Hematopoietic multipotent progenitor cell (in vitro differentiated cells): ENCODE measurements at regions not wholly inside any gene's neighbourhood (a gene's known extent, or its start where the extent isn't known, plus 50 kb on each side); places are given as distances from the start of the nearest gene placed in this dataset. TPM values are rescaled to one million over a fixed set of nuclear protein-coding genes. Genes with fewer than 3 reads are reported as not detected.
A peak's percentile ranks its signal among the peaks of the same experiment; 100 is the strongest.
"Not testable (repeated sequence)": the region's sequence is repeated elsewhere in the genome, so short reads cannot be mapped to it uniquely, and the experiment has no call there.

ENCODE experiments used
- DNase-seq, 3 donors: peaks; one replicate each; pipeline ENCODE4 v3.0.0-alpha.2; 2011 to 2015; ENCODE audit warnings: low read depth in 2 of 3, low spot score in 2 of 3
- small RNA-seq: library from RNA; depleted of rRNA; stranded (forward); fragments of <200 nt; gene quantifications from one replicate; pipeline ENCODE3, GENCODE V24; 2012

DNA sequence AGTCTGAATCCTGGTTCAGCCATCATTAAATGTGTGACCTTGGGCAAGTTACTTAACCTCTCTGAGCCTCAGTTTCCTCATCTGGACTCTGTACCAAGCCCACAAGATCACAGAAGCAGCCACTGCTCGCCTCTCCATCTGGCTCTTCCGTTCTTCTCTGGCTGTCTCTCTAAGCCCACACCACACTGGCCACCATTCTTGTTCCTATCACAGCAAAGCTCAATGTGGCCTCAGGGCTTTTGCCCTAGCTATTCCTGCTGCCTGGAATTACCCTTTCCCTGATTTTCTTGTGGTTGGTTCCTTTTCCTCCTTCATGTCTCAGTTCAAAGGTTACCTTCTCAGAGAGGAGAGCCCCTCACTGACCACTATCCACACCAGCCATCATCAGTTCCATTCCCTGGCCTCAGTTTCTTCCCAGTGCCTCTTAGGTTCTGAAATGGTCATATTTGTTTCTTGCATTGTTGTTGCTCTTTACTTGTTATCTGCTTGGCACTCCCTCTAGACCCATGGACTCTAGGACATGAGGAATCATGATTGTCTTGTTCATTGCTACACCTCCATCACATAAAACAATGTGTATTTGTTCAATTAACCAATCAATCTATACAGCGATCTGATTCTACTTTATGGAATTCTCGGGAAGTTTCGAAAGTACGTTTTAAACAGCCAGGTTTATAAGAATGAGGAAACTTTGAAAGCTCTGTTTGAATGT lies 56.5 kb upstream of the PTPN1 start:
- DNase-seq: no peak

GRCh38 chr20:50455245-50455644 lies 54.9 kb upstream of the PTPN1 start:
- DNase-seq: not testable (repeated sequence)

GRCh38 chr20:50455656-50456451 lies 54.3 kb upstream of the PTPN1 start:
- peak in 1 of 3 donors; percentile 39 for DNase-seq

- peak in 1 of 3 donors; percentile 46 for DNase-seq
These were observed 53.5 kb upstream of the PTPN1 start for GRCh38 chr20:50456452-50457324.

- DNase-seq: no peak
These were observed 50.9 kb upstream of the PTPN1 start for GRCh38 chr20:50459124-50459918.

- no peak for DNase-seq
These were observed 50.0 kb upstream of the PTPN1 start for GRCh38 chr20:50460115-50460607.

Small RNAs in the stretch of these regions (small RNA-seq; reads per million reads assigned to genes)
- gene RN7SL636P: not detected
